ENCODE measurements at regions not wholly inside any gene's neighbourhood (a gene's known extent, or its start where the extent isn't known, plus 50 kb on each side); places are given as distances from the start of the nearest gene placed in this dataset.

DNA sequence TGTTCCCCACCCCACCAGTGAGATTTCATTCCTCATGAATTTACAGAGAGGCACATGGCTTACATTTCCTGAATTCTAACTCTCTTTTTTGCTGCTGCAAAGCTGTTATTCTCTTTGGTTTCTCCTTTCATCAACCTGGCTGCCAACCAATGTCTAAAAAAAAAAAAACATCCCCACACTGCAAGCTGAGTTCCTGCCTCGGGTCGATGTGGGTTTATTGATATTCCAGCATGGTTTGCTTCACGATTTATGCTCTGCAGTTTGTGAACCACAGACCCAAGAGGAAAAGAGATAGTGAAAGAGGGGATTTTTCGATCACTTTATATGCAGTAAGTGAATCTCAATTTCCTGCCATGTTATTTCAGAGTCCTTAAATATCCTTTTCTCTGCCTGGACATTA, 363.6 kb downstream of the LPIN1 start:
- H3K9me3 ChIP-seq, result no peaks in the 10 kb centered on the region
- intact Hi-C loops (cut with DNase I), result no loop called here
- H3K27me3 ChIP-seq, result no peaks in the 10 kb centered on the region
- TF ChIP-seq CTCF (IDR thresholded peaks at IDR 0.05) (no peak), POLR2A (IDR thresholded peaks at IDR 0.05) (no peak)
- no peak for DNase-seq
- H3K4me3 ChIP-seq (replicated peaks in 1 of 3), result no peak overlapping the region
- 52 to 65% methylated on average over 4 of the region's 4 CpGs for WGBS, 2 donors
- no peak overlapping the region for H3K27ac ChIP-seq
- no peaks in the 10 kb centered on the region for H3K36me3 ChIP-seq
- H3K4me1 ChIP-seq, result no peaks in the 10 kb centered on the region

DNA sequence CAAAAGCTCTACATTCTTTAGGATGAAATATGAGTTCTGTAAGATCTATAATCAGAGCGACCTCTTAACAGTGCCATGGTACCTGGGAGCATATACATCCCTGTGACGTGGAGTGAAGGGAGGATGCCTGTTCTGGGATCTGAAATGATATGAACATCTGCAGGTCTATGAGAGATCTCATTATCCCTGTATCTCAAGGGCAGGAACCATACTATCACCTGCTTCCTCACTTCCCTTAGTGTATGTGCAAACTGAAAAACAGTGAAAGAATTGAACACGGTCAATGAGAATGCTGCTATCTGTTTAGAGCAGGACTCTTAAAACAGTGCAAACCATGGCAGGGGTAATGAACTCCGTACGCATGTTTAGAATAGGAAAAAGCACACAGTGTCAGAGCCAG, 364.0 kb downstream of the LPIN1 start:
- H3K4me3 ChIP-seq (replicated peaks in 1 of 3), result no peak overlapping the region
- 83 to 87% methylated on average over 5 of the region's 5 CpGs for WGBS, 2 donors
- no peaks in the 10 kb centered on the region for H3K36me3 ChIP-seq
- intact Hi-C loops (cut with DNase I), result no loop called here
- TF ChIP-seq CTCF (IDR thresholded peaks at IDR 0.05) (no peak), POLR2A (IDR thresholded peaks at IDR 0.05) (no peak)
- no peak for DNase-seq
- H3K9me3 ChIP-seq, result no peaks in the 10 kb centered on the region
- no peak overlapping the region for H3K27ac ChIP-seq
- H3K27me3 ChIP-seq, result no peaks in the 10 kb centered on the region
- no peaks in the 10 kb centered on the region for H3K4me1 ChIP-seq

DNA sequence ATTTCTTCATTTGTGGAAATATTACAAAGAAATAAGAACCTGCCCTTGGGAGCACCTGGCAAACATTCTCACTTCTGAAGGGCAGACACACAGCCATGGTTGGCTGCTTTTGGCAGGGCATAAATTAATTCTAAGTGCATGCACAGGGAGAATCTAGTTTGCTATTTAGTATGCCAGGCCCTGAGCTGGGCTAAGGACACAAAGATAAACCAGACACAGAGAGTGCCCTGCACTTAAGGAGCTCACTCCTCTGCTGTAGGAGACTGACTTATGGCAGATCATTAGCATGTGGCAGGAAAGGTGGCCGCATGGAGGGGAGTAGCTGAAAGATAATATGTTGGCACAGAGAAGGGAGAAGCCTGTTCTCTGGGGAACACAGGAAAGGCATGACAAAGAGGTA, 367.0 kb downstream of the LPIN1 start:
- Histone ChIP-seq H3K9me3 (no peaks in the 10 kb centered on the region), H3K4me3 (replicated peaks in 1 of 3) (no peak overlapping the region), H3K27me3 (no peaks in the 10 kb centered on the region), H3K36me3 (no peaks in the 10 kb centered on the region), H3K27ac (no peak overlapping the region), H3K4me1 (no peaks in the 10 kb centered on the region)
- DNase-seq, result no peak
- intact Hi-C loops (cut with DNase I), result no loop called here
- no peak for TF ChIP-seq CTCF (IDR thresholded peaks at IDR 0.05)
- TF ChIP-seq POLR2A (IDR thresholded peaks at IDR 0.05), result no peak
- WGBS, 2 donors, result 77 to 82% methylated on average over 1 of the region's 1 CpG

- 0 to 52% methylated on average over 1 of the region's 1 CpG for WGBS, 2 donors
- TF ChIP-seq CTCF (IDR thresholded peaks at IDR 0.05) (no peak), POLR2A (IDR thresholded peaks at IDR 0.05) (no peak)
These were observed 368.4 kb downstream of the LPIN1 start for GRCh38 chr2:12114816-12115215.

GRCh38 chr2:12116228-12116750, 369.9 kb downstream of the LPIN1 start:
- H3K27ac ChIP-seq, result no peak overlapping the region
- intact Hi-C loops (cut with DNase I), result no loop called here
- 89 to 93% methylated on average over 7 of the region's 7 CpGs for WGBS, 2 donors
- H3K36me3 ChIP-seq, result no peaks in the 10 kb centered on the region
- no peaks in the 10 kb centered on the region for H3K27me3 ChIP-seq
- H3K4me1 ChIP-seq, result no peaks in the 10 kb centered on the region
- no peaks in the 10 kb centered on the region for H3K9me3 ChIP-seq
- DNase-seq, result no peak
- no peak overlapping the region for H3K4me3 ChIP-seq (replicated peaks in 1 of 3)
- TF ChIP-seq CTCF (IDR thresholded peaks at IDR 0.05), result no peak
- no peak for TF ChIP-seq POLR2A (IDR thresholded peaks at IDR 0.05)

More at GRCh38 chr2:12114816-12115215, 368.4 kb downstream of the LPIN1 start:
- intact Hi-C loops (cut with DNase I), result no loop called here
- Histone ChIP-seq H3K27me3 (no peaks in the 10 kb centered on the region), H3K9me3 (no peaks in the 10 kb centered on the region), H3K4me3 (replicated peaks in 1 of 3) (no peak overlapping the region), H3K27ac (no peak overlapping the region), H3K4me1 (no peaks in the 10 kb centered on the region), H3K36me3 (no peaks in the 10 kb centered on the region)
- no peak for DNase-seq
